ENCODE measurements at regions not wholly inside any gene's neighbourhood (a gene's known extent, or its start where the extent isn't known, plus 50 kb on each side); places are given as distances from the start of the nearest gene placed in this dataset.

GRCh38 chr10:131631619-131632018 lies 269.2 kb upstream of the PPP2R2D start:
- DNase-seq (ENCODE audit: low spot score), result no peak

GRCh38 chr10:131635564-131636015 lies 265.2 kb upstream of the PPP2R2D start:
- peak; percentile 65 for DNase-seq (ENCODE audit: low spot score)

- DNase-seq (ENCODE audit: low spot score), result no peak
Measured at GRCh38 chr10:131636116-131636515, 264.7 kb upstream of the PPP2R2D start.

GRCh38 chr10:131636841-131637724 lies 263.7 kb upstream of the PPP2R2D start:
- no peak for DNase-seq (ENCODE audit: low spot score)

- no peak for DNase-seq (ENCODE audit: low spot score)
Measured at GRCh38 chr10:131638049-131638879, 262.5 kb upstream of the PPP2R2D start.

GRCh38 chr10:131638880-131639278 lies 261.9 kb upstream of the PPP2R2D start:
- no peak for DNase-seq (ENCODE audit: low spot score)

- no peak for DNase-seq (ENCODE audit: low spot score)
Measured at GRCh38 chr10:131640045-131640644, 260.7 kb upstream of the PPP2R2D start.

GRCh38 chr10:131641231-131641630 lies 259.6 kb upstream of the PPP2R2D start:
- DNase-seq (ENCODE audit: low spot score), result peak; percentile 21

GRCh38 chr10:131641898-131642297 lies 258.9 kb upstream of the PPP2R2D start:
- no peak for DNase-seq (ENCODE audit: low spot score)

- no peak for DNase-seq (ENCODE audit: low spot score)
Measured at GRCh38 chr10:131642966-131643365, 257.8 kb upstream of the PPP2R2D start.

GRCh38 chr10:131644289-131644688 lies 256.5 kb upstream of the PPP2R2D start:
- no peak for DNase-seq (ENCODE audit: low spot score)

- DNase-seq (ENCODE audit: low spot score), result no peak
Measured at GRCh38 chr10:131644864-131645658, 255.7 kb upstream of the PPP2R2D start.

GRCh38 chr10:131645756-131646155 lies 255.1 kb upstream of the PPP2R2D start:
- no peak for DNase-seq (ENCODE audit: low spot score)

GRCh38 chr10:131646551-131647525 lies 254.0 kb upstream of the PPP2R2D start:
- no peak for DNase-seq (ENCODE audit: low spot score)

GRCh38 chr10:131647789-131648188 lies 253.0 kb upstream of the PPP2R2D start:
- DNase-seq (ENCODE audit: low spot score), result no peak

GRCh38 chr10:131648386-131649020 lies 252.3 kb upstream of the PPP2R2D start:
- no peak for DNase-seq (ENCODE audit: low spot score)

GRCh38 chr10:131649617-131650016 lies 251.2 kb upstream of the PPP2R2D start:
- no peak for DNase-seq (ENCODE audit: low spot score)

GRCh38 chr10:131650169-131650705 lies 250.6 kb upstream of the PPP2R2D start:
- no peak for DNase-seq (ENCODE audit: low spot score)

- no peak for DNase-seq (ENCODE audit: low spot score)
Measured at GRCh38 chr10:131650771-131651673, 249.8 kb upstream of the PPP2R2D start.
